GM19351 (cell line): ENCODE measurements at regions not wholly inside any gene's neighbourhood (a gene's known extent, or its start where the extent isn't known, plus 50 kb on each side); places are given as distances from the start of the nearest gene placed in this dataset.
A peak's percentile ranks its signal among the peaks of the same experiment; 100 is the strongest.

Experiments used
- ATAC-seq: cut with Tn5 transposase; IDR thresholded peaks from one replicate; pipeline ENCODE4 v1.9.1; 2021; ENCODE audit warnings: mild to moderate bottlenecking, moderate library complexity; ENCODE audit not compliant: unreplicated experiment

DNA sequence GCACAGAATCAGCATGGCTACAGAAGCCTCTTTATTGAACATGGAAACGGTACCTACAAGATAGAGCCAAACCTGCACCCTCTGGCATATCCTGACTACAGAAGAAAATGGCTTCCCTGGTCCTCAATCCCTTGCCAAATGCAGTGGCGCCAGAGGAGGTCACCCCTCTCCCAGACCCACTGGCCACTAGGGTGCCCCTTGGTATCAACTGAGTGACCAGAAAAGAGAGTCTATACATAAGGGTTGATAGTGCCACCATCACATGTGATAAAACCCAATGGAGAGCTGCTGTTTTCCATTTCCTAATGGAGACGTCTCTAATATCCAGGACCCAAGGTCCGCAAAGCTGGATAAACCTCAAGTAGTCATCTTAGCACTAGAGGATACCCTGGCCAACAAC is 52.7 kb upstream of the ALK start:
- no peak for ATAC-seq

DNA sequence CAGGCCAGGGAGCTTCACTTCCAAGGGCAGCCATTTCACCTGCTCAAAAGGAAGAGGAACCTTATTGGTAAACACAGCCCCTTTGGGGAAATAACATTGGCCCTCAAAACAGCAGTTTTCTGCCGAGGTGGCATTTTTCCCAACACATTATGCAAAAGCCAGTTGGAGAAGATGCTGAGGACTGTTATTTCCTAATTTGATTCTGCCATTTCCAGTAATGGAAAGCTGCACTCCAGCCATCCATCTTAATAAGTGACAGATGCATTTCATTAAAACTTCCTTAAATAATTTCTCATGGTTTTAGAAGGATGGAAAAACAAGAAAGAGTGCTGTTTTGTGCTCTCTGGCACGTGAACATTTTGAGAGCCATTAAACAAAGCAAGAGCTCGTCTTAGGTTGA is 55.9 kb upstream of the ALK start:
- ATAC-seq = no peak

DNA sequence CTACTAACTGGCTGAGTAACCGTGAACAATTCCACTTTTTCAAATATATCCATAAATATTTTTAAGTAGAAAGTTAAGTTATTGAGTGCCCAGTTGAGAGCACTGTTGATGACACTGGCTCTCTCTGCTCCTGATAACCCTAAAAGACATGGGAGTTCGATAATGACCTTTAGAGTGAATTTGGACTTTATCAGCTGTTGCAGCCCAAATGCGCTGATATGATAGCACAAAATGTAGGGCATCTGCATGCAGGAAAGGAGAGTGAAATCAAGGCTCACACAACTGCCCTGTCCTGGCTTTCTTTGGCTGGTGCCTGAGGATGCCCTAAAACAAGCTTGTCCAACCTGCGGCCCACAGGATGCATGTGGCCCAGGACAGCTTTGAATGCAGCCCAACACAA is 60.0 kb upstream of the ALK start:
- no peak for ATAC-seq

DNA sequence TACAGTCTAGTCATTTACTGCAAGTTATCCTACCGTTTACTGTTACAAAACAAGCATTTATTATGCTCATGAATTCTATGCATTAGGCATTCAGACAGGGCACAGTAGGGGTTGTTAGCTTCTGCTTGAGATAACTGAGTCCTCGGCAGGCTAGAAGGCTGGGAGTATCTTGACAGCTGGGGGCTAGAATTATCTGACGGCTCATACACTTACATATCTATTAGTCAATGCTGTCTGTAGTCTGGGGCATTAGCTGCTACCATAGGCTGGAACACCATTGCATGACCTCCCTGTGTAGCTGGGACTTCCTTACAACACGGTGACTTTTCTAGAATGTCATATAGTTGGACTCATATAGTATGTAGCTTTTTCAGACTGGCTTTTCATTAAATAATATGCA is 61.9 kb upstream of the ALK start:
- no peak for ATAC-seq

DNA sequence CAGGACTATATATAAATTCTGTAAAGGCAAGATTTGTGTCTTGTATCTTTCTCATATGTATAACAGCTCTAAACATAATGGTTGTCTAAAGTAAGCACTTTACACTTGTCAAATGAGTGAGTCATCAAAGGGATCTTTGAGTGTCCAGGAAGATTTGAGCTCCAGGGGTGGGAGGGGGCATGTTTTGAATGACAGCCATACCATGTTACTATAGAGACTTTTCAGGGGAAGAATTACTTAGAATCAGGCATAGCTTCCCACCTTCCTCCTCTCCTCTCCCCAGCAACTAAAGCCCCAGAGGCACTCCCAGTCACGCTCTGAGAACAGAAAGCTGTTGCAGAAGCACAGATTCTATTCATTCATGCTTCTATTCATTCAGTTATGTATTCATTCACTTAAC is 65.8 kb upstream of the ALK start:
- no peak for ATAC-seq

DNA sequence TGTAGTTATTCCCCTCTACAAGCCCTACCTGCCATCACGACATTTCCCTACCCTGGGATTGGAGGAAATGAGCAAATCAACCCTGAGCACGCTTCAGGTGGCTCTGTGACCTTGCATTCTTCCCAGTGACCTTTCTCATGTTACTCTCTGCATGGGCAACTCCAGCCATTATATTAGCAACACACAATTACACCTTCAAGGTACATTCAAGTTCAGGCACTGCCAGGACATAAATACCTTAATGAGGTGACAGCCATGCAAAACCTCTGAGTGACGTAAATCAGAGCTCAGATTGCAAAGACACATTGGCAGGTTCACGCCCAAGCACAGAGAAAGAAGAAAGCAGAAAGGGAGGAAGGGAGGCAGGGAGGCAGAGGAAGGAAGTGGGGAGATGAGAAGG is 68.7 kb upstream of the ALK start:
- ATAC-seq = no peak

DNA sequence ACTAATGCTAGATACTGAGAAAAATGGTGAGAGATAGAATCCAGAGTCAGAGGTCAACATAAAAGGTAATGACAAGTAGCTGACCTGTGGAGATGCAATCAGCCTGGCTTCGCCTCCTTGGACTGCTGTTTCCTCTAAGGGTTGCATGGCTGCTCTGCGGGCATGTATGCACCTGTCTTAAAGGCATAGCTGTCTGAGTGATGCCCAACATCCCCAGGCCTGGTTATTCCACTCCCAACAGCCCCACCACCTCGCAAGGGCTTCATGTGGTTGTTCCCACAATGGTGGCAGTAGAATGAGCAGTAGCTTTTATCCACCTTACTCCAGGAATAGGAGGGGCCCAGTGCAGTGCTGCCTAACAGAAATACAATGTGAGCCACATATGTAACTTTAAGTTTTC is 69.7 kb upstream of the ALK start:
- ATAC-seq = no peak

DNA sequence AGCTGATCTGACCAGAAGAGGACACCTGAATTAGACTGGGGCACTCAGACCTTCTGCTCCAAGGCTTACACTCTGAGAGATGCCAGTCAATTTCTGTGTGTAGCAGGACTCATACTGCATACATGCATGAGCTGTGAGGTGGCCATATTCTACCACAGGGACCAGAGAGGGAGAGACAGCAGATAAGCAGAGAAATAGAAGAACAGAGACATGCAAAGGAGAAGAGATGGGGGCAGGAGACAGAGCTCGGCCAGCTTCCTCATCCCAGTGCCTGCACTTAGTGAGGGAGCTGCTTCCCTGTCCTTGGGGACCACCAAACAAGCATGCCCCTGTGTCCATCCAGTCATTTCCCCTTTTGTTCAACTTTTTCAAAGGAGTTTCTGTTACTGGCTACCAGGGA is 73.9 kb upstream of the ALK start:
- ATAC-seq = no peak

DNA sequence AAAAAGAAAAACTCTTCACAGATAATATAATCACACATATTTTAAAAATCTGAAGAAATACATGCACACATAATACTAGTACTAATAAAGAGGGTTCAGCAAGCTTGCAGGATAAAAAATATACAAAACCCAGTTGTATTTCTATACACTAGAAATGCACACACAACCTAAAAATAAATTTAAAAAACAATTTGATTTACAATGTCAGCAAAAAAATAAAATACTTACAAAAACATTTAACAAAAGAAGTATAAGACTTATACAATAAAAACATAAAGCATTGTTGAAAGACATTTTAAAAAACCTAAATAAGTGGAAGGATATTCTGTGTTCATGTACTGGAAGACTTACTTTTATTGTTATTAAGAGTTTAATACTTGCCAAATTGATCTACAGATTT is 81.7 kb upstream of the ALK start:
- ATAC-seq = no peak

DNA sequence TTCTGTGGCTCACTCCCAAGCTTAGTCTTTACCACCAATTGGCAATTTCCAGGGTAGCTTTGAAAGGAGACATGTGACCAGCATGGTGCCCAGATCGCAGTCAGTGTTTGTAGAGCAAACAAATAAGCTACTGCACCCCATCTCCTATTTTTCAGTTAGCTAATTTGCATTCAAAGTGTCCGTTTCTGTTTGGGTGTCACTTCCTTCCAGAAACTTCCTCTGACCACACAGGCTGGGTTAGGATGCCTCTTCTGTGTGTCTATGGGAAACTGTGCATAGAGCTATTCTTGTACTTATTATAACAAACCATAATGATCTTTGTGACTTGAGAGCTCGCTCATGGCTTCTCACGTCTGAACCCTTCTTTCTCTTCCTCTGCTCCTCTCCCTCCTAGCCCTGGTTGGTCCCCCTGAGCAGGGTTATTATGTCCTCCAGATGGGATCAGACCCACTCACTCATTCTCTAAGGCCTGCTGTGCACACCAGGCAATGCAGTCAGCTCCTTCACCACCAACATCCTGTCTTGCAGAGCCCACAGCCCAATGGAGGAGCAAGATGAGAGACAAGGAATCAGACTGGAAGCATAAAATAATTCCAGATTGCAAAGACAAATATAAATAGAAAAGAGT is 101.2 kb upstream of the ALK start:
- peak; percentile 90 for ATAC-seq

DNA sequence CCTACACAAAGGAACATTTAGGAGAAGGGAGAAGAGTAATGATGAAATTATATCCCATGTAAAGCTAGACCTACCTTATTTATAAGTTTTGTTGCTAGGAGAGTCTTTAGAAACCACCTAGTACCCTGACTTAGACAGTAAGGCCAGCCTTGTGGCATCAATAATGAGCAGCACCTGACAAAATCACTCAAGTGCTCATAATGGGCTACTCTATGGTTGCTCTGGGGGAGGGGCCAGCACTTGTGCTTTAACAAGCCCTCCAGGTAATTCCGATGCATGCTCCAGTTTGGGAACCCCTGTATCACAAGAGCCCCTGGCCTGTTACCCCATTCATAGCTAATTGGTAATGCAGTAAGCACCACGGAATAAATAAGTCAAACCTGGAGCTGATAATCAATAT is 102.9 kb upstream of the ALK start:
- ATAC-seq = no peak

DNA sequence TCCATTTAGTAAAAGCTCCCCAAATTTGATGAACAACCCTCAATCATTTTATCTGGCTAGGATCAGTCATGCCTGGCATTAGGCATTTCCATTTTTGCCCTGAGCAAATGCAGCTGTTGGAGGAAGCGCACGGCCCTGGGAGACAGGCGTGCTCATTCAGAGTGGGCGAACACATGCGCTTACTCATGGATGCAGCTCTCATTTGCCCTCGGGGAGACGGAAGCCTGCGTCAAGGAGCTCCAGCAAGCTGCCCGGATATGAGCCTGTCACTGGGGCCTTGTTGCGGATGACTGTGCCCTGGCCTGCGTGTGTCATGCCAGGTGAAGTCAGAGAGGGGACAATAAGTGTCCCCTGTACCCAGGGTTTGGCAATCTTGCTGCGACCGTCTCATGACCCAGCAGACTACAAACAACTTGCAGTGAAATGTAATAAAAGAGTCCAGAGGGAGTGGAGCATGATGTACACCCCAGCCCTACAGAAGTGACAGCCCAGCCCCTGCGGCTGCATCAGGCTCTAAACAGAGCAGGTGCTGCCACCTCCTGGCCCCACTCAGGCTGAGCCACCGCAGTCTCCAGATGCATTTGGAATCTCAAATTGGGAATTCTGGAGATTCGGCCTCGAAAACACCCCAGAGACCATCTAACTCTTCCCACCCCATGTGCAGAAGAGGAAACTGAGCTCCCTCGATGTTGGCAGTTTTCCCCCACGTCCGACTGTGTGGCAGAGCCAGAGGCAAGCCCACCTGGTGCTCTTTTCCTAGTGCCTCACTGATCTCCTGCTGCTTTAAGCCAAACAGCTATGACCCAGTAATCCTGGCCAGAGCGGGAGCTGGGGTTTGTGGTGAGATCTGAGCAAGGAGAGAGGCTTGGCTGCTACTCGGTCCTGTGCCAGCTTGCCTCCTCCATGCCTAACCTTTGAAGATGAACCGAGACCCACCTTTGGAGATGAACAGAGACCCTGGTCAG is 105.0 kb upstream of the ALK start:
- ATAC-seq = no peak

DNA sequence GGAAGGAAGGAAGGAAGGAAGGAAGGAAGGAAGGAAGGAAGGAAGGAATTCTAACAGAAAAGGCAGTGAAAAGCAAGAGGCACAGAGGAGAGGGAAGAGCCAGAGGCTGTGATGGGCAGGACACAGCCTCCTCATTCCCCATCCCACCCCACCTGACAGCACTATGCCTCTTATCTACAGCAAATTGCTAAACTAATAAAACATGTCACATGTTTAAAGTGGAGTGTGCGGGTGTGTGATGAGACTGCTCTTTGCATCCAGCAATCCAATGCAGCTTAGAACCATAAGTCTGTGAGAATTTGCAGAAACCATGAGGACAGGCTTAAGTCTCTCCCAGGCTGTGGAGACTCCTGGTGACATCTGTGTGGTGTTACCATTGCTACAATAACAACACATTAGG is 108.4 kb upstream of the ALK start:
- no peak for ATAC-seq

DNA sequence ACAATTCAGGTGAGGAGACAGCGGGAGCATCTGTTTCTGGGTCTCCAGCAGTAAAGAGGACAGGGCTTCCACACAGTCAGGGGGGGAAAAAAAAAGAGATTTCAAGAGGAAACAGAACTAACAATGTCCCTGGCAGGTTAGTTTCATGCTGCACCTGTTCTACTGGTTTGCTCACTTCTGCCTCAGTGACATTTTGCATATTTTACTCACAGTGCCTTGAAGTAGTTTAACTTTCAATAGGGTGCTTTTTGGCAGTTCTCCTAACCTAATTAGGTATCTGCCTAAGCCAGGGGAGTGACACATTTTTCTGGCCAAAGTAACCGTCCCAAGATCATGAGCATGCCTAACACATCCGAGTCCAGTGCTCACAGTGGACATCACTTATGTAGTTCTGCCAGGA is 109.0 kb upstream of the ALK start:
- no peak for ATAC-seq

DNA sequence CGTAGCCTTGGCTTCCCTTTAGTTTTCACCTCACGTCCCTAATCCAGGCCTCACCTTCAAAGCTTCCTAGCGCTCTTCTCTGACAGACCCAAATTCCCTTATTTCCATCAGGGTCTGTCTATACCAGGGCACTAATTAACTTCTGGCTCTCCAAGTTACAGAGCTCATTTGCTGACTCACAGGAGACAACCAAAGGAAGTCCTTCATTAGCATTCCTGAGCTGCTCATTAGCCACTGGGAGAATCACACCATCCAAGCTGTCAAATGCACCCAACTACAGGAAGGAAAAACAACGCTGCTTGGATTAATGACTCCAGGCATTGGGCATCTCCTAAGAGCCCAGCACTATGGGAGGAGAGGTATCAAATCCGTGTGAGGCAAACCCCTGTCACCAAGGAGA is 109.8 kb upstream of the ALK start:
- ATAC-seq = no peak

DNA sequence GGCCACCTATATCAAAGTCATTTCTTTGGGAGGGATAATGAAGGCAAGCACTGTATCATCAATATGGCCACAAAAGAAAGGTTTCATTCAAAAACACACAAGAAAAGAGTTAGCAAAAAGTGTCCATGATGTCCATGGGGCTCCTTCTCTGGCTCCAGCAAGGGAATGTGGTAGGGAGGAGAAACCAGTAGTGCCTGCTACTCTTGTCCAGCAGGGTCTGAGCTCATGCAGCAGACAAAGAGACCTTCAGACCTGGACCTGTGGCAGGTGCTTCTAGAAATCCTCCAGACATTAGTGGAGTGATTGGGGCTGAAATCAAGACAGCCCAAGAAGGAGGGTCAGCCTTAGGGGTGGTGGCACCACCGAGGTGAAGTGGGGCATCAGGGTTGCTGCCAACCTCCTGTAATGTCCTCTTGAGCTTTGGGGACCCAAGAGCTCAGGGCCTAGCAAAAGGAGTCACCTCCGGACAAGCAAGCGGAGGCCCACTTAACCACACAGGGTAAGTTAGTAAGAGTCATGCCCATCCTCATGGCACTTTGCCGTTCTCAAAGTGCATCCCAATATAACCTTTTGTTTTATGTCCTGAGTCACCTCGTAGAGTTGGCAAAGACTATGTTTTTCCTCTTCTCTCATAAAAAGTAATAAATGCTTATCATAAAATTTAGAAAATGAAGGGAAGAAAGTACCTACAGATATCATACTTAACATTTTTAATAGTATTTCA is 112.6 kb upstream of the YPEL5 start:
- ATAC-seq = no peak

DNA sequence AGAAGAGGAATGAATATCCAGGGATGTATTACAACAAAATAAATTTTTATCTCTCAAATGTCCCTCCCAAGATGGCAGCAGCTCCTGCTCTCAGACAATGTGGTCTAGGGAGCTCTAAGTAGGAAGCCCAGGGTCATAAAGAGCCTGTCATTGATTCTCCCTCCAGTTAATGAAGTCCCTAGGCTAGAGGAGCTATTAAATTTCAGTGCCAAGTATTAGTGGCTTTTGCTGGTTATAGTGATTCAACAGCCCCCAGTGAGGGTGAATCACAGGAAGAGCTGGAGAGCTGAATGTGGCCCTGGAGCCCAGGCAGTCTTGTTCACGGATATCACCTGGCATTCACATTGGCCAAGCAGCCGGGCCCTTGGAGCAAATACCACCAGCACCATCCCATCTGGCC is 109.8 kb upstream of the YPEL5 start:
- ATAC-seq = no peak

DNA sequence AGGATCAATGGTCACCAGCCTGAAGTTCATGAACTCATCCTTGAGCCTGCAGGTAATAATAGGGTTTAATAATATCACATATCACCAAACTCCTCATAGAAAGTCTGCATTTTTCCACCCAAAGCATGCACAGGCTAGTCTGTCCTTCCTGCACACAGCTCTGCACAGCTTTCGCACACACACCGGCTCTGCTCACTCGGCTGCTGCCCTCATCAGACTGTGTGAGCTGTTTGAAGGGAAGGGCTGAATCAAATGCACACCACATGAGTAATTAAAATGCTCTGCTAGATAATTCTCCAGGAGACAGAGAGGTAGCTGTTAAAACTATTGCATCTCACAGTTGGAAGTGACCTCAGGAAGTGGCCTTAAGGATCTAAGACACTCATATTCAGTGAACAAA is 108.4 kb upstream of the YPEL5 start:
- ATAC-seq = no peak

DNA sequence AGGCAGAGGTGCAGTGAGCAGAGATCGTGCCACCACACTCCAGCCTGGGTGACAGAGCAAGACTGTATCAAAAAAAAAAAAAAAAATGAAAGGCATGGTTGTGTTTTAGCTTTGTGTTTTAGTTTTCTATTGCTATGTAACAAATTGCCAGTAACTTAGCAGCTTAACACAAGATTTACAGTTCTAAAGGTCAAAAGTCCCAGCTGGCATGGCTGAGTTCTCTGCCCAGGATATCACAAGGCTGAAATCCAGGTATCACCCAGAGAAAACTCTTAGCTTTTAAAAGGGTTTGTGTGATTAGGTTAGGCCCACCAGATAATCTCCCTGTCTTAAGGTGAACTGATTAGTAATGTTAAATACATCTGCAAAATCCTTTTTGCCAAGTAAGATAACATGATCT is 107.7 kb upstream of the YPEL5 start:
- ATAC-seq = no peak

DNA sequence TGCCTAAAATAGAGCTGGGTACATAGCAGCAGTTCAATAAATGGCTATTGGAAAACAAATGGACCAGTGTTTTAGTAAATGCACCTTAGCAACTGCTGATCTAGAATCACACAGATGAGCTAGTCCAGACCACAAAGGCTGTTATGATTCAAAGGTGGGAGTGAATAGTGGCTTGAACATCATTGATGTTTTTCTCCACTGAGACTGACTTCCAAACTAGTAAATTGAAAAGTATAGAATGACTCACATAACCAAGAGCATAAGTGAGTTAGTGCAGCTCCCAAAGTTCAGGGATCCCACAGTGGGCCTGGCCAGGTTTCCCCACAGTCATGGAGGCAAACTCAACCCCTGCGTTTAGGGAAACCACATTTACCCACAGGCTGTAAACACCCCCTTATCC is 106.7 kb upstream of the YPEL5 start:
- peak; percentile 53 for ATAC-seq

DNA sequence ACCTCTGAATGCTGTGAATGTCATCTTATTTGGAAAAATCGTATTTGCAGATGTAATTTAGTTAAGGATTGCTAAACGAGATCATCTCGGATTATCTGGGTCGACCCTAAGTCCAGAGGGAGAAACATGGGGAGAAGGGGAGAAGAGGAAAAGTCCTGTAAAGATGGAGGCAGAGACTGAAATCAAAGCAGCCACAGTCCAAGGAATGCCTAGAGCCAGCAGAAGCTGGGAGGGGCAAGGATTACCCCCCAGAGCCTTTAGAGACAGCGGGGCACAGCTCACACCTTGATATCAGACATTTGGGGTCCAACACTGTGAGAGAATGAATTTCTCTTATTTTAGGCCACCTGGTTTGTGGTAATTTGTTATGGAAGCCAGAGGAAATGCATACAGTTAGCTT is 104.9 kb upstream of the YPEL5 start:
- ATAC-seq = no peak

DNA sequence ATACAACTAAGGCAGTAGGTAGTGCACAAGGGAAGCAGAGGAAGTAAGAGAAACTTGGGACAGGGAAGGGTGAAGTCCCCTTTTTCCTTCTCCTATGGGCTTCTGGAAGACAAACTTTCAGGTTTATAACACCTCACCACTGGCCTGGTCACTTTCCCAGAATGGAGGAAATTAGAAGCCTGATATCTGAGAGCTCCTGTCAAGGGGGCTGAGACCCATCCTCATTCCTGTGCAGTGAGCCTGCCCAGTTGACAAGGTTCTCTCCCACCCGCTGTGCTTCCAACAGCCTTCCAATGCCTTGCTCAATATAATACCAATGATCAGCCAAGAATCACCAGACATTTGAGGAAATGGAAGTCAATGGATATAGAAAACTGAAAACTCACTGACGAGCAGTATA is 100.4 kb upstream of the YPEL5 start:
- ATAC-seq = no peak
